ENCODE measurements at regions not wholly inside any gene's neighbourhood (a gene's known extent, or its start where the extent isn't known, plus 50 kb on each side); places are given as distances from the start of the nearest gene placed in this dataset.
"Not testable (repeated sequence)": the region's sequence is repeated elsewhere in the genome, so short reads cannot be mapped to it uniquely, and the experiment has no call there.

- no peak for DNase-seq (ENCODE audit: low spot score)
Measured at GRCh38 chr14:55767286-55767685, 187.3 kb downstream of the KTN1 start.

GRCh38 chr14:55769877-55770276 lies 189.9 kb downstream of the KTN1 start:
- no peak for DNase-seq (ENCODE audit: low spot score)

- no peak for DNase-seq (ENCODE audit: low spot score)
Measured at GRCh38 chr14:55771242-55771981, 191.4 kb downstream of the KTN1 start.

- DNase-seq (ENCODE audit: low spot score), result no peak
Measured at GRCh38 chr14:55772486-55772885, 192.5 kb downstream of the KTN1 start.

- DNase-seq (ENCODE audit: low spot score), result no peak
Measured at GRCh38 chr14:55773312-55773711, 193.3 kb downstream of the KTN1 start.

GRCh38 chr14:55773984-55774545 lies 194.1 kb downstream of the KTN1 start:
- no peak for DNase-seq (ENCODE audit: low spot score)

- no peak for DNase-seq (ENCODE audit: low spot score)
Measured at GRCh38 chr14:55777877-55778276, 197.9 kb downstream of the KTN1 start.

GRCh38 chr14:55780156-55780946 lies 200.3 kb downstream of the KTN1 start:
- DNase-seq (ENCODE audit: low spot score), result no peak

GRCh38 chr14:55781046-55781445 lies 201.0 kb downstream of the KTN1 start:
- no peak for DNase-seq (ENCODE audit: low spot score)

- DNase-seq (ENCODE audit: low spot score), result no peak
Measured at GRCh38 chr14:55782166-55782565, 202.2 kb downstream of the KTN1 start.

- no peak for DNase-seq (ENCODE audit: low spot score)
Measured at GRCh38 chr14:55789406-55789805, 209.4 kb downstream of the KTN1 start.

GRCh38 chr14:55794655-55795595 lies 214.9 kb downstream of the KTN1 start:
- DNase-seq (ENCODE audit: low spot score), result no peak

- DNase-seq (ENCODE audit: low spot score), result not testable (repeated sequence)
Measured at GRCh38 chr14:55796513-55796912, 216.5 kb downstream of the KTN1 start.

- no peak for DNase-seq (ENCODE audit: low spot score)
Measured at GRCh38 chr14:55798406-55798805, 218.4 kb downstream of the KTN1 start.

- no peak for DNase-seq (ENCODE audit: low spot score)
Measured at GRCh38 chr14:55799508-55800095, 219.6 kb downstream of the KTN1 start.

GRCh38 chr14:55800156-55800785 lies 220.3 kb downstream of the KTN1 start:
- no peak for DNase-seq (ENCODE audit: low spot score)

- DNase-seq (ENCODE audit: low spot score), result no peak
Measured at GRCh38 chr14:55801121-55801520, 221.1 kb downstream of the KTN1 start.

GRCh38 chr14:55802986-55803872 lies 223.2 kb downstream of the KTN1 start:
- no peak for DNase-seq (ENCODE audit: low spot score)

GRCh38 chr14:55803873-55804553 lies 224.0 kb downstream of the KTN1 start:
- no peak for DNase-seq (ENCODE audit: low spot score)
